HTR-8/SVneo (cell line): ENCODE measurements at regions not wholly inside any gene's neighbourhood (a gene's known extent, or its start where the extent isn't known, plus 50 kb on each side); places are given as distances from the start of the nearest gene placed in this dataset.

Source experiments
- DNase-seq: peaks from one replicate; pipeline ENCODE4 v3.0.0; 2011; ENCODE audit warnings: low spot score, mixed read lengths; ENCODE audit not compliant: insufficient read length
- FAIRE-seq: peaks from 2 replicates; lab custom pipeline; 2011; peaks lifted over from hg19 to GRCh38; lab: Jason Lieb, UNC

DNA sequence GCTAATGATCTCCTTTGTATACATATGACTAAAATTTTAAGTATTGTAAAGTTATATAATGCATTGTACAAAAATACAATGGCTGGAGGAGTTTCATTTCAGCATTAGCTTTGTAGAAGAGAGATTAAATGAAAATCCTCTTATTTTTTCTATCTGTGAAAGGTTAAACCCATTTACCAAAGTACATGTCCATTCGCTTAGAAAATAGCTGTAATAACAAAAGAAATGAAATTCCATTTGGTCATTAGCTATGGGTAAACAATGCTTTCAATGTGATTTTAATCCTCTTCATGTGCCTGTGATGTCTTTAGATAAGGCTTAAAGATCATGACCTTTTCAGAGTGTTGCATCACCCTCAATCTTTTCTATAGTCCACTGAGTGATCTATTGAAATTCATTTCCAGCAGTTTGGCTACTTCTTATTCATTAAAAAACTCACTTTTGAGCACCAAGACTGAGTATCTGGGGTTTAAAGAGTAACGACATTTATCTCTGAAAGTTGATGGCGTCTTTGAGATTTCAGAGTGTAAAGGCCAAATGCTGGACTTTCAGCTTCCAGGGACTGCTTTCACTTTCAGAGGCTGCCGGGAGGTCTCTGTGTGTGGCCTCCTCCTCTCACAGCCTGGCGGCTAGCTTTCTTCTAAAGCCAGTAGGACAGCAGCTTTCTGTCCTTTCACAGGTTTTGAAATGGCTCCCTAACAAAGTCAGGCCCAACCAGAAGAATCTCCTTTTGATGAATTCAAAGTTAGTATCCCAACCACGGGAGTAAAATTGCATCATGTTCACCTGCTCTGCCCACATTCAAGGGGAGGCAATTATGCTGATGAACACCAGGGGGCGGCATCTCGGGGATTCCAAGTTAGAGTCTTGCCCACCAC, 701.4 kb upstream of the COBL start:
- FAIRE-seq: no peak
- DNase-seq: no peak

DNA sequence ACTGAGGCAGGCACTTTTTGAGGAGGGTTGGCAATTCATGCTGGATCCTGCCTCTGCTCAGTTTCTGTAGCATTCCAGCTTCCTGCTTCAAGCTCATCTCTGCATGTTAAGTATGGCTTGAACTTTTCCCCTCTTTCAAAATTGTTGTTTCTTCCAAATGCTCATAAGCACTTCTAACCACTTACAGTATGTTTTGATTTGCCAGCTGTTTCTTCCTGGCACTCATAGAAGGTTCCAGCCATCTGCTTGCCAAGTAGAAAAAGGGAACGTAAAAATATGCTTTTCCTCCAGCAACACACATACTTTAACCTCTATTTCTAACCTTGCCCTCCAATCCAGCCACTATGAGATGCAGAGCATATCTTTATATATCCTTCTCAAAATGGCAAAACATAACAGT, 692.6 kb upstream of the COBL start:
- FAIRE-seq (no peak), DNase-seq (no peak)

DNA sequence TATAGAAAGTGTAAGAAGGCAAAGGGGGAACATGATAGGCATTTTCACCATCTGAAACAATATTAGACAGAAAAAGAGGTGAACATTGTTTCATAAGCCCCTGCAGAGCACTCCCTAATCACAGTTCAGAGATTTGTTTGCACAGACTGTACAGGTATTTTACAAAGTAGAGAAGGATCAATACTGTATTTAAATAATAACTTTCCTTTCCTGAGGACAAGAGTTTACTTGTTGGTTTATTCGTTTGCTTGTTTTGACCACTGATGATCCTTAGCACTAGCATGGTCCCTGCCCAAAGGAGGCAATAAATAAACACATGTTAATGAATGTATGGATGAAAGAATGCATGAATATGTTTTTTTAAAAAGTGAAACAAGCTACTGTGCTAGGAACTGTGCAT, 690.1 kb upstream of the COBL start:
- DNase-seq (no peak), FAIRE-seq (no peak)

DNA sequence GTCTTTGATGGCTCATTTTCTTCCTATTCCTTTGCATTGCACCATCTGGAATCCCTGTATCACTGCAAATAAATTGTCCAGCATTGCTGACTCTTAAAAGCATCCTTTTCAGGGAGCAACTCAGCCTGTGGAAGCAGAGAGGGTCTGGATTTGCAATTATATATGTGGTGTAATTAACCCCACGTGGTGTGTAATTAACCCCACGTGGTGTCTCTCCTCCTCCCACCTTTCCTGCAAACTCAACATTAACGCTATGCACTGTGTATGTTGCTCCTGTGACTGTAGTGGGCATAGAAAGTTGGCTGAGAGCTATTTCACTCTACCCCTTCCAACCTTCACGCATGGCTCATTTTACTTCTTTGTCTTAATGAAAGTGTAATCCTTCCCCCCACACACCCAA, 689.0 kb upstream of the COBL start:
- FAIRE-seq (no peak), DNase-seq (no peak)

DNA sequence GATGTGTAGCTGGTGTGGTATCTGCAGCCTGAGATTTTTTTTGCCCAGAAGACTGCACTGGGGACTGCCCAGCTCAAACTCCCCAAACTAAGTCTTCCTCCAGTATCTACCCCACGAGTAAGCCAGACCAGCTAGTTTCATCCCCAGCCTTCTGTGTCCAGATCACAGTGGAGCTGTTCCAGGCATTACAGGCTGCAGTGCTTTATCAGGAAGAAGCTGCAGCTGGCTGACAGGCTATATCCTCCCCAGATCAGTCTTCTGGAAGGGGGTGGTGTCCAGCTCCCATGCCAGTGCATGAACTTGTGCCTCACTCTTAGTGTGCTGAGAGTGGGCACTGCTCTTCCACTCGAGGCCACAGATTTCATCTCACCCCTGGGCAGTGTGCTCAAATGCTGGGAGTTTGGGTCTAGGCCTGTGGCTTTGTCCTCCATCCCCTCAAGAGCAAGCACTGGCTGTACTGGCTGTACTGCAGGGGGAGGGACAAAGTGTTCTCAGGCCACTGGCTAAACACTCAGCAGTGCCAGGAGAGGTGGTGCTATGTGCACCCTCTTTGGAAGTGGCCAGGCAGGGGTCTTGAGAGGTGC, 679.1 kb upstream of the COBL start:
- no peak for FAIRE-seq
- DNase-seq: no peak

DNA sequence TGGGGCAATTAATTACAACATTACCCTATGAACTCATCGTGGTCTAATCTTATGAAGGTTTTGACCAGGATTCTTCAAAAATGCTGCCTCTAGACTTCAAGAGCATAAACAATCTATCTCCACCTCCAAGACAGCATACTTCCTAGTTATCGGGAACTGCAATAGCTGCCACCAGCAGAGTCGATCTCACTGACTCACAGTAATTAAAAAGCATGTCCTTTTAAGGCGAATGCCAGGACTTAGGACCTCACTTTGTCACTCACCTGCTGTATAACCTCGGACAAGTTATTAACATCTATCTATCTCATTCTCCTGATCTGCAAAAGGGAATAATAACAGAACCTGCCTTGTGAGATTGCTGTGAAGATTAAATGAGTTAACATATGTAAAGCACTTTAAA, 666.0 kb upstream of the COBL start:
- FAIRE-seq (no peak), DNase-seq (no peak)

DNA sequence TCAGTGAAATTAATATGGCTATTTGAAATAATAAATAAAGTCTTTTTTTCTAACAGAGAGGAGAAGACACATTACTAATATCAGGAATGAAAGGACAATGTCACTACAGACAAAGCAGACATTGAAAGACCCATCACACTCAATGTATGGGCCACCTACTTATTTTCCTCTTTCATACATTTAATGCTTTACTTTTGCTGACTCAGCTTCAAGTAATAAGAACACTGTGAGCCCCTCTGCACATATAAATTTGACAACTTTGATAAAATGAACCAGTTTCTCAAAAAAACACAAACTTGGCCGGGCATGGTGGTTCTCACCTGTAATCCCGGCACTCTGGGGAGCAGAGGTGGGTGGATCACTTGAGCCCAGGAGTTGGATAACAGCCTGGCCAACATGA, 664.2 kb upstream of the COBL start:
- FAIRE-seq: no peak
- DNase-seq: no peak

DNA sequence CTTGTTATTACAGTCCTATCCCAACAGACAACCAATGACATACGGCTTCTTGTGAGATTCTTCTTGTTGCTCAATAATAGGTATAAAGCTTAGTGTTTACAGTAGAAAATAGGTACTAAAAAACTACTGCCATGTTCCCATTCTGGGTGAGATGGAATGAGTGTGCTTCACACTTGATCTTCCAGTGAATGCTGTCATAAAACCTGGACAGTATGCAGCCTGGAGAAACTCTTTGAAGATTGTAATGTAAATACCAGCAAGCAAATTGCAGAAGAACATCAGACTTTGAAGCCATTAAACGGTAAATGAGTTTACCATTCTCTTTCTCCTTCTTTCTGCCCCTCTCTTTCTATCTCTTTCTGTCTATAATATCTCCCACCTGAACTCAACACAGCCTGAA, 663.7 kb upstream of the COBL start:
- DNase-seq: no peak
- no peak for FAIRE-seq

DNA sequence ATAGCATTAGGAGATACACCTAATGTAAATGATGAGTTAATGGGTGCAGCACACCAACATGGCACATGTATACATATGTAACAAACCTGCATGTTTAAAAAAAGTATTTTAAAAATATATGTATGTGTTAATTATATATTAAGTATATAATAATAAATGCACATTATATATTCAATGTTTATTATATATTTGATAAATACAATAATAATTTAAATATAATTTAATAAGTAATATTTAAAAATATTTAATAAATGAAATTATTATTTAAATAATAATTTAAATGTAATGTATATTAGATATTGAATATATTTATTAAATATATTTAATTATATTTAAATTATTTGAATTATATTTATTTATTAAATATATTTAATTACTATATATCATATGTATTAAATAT, 661.3 kb upstream of the COBL start:
- no peak for FAIRE-seq
- no peak for DNase-seq

DNA sequence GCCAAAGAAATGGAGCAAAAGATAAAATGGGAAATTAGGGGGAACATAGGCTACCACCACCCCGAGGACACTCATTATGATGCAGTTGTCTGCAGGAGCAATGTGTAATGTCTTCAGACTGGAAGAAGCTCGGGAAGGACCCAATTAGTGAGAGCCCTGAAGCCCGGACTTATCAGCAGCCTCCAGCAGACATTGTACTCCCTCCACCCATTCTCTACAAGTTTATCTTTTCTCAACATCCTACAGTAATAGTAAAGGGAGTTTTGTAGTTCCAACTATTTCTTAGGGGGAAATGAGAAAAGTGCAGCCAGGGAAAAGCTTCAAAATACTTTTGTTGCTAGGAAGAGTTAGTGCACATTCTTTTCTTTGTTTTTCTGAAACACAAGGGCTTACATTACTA, 657.3 kb upstream of the COBL start:
- DNase-seq (no peak), FAIRE-seq (no peak)

DNA sequence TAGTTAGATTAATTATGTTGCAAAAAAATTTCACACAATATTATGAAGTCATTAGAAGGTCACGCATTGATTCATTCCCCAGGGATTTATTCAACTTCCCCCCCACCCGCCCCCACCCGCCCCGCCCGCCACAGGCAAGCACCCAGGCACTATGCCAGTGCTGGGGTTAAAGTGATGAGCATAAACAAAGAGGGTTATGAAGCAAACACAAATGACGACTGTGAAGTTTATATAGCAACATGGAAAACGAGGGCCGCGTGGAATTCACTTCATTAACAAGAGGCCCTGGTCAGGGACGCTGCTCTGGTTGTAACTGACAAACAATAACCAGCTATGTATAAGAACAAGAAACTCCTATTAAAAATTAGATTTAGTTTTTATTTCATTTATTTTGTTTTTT, 656.5 kb upstream of the COBL start:
- FAIRE-seq (no peak), DNase-seq (no peak)

DNA sequence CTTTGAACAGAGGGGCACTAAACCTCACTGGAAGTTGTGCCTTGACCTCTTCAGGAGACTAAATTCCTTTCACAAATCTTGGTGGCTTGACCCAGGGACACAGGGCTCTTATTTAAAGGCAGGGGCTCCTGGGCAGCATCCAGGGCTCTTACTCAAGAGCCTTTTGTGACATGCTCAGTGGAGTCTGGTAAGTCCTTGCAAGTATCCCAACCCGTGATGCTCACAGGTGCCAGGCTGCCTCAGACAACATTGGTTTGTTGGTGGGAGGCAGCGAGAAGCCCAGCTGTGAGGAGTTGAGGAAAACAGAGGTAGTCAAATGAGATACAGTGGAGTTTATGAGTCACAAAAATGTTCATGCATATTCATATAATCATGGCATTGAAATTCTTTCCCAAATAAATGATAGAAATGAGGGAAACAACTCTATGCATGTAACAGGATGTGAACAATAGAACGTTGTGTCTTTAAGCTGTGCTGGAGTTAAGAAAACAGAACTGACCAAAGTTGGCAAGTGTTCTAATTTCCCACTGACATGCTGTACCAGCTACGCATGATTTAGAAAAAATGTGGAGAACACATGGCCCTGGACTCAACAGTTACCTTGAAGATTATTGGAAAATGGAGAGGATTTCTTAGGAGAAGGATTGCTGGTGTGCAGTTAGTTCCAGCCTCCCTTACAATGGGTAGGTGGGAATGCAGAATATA, 654.5 kb upstream of the COBL start:
- no peak for DNase-seq
- no peak for FAIRE-seq

DNA sequence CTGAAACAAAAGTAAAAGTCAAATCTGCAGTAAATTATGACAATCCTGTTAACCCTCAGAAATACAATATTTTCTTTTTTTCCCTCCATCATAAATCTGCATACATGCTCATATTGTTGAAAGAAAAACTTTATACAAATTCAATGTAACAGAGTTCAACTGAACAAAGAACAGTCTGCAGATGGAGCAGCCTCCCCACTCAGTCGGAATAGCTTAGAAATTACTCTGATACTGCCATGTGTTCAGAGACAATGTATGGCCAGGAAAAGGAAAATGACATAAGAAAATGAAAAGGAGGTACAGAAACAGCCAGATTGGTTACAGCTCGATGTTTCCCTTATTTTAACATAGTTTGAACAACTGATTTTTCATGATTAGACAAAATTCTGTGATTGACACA, 651.9 kb upstream of the COBL start:
- FAIRE-seq: no peak

DNA sequence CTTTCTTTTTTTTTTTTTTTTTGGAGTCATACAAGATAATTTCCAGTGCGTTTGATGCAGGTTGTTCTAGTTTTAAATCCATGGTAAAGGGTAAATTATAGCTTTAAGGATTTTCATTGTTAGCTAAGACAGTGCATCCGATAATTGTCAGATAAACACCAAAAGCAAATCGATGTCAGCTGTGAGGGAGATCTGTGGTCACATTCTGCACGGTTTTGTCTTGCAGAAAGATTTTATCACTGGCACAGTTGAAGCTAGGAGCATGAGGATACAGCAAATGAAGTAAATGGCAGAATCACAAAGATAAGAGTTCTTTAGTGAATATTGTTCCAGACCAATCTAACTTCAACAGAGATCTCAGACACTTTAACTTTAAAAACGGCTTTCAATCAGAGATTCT, 648.8 kb upstream of the COBL start:
- DNase-seq (no peak), FAIRE-seq (no peak)

More for the DNA sequence above, 651.9 kb upstream of the COBL start:
- DNase-seq: no peak

DNA sequence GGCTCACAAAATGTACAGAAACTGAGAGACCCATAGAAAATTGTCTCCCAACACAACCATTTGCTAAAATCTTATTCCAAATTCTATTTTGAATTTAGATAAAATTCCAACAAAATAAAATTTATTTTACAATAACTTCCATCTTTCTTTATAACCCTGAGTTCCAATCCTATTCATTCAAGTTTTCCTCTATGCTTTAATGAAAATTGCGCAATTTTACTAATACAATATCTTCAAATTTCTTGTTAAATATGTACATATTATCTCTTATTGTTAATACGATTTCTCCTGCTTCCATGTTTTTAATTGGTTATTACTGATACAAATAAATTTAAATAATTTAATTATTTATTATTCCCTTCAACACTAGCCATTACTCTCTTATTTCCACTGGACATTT, 645.2 kb upstream of the COBL start:
- DNase-seq (no peak), FAIRE-seq (no peak)

DNA sequence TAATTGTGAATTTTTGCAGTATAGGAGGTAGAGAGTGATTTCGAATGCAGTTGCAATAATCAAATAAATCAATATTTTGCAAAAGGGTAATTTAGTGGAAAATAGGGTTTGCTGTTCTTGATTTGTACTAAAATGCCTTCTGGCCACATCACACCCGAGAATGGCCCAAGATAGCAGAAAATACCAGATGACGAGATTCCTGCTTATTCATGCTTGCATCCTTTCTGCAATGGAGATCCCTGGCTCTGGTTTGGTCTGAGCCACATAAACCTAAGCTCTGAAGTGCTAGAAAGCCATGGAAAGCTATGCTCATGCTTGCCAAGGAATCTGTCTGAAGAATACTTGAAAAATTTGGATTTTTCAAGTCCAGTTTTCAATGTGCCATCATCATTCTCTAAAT, 634.2 kb upstream of the COBL start:
- no peak for DNase-seq
- FAIRE-seq: no peak

DNA sequence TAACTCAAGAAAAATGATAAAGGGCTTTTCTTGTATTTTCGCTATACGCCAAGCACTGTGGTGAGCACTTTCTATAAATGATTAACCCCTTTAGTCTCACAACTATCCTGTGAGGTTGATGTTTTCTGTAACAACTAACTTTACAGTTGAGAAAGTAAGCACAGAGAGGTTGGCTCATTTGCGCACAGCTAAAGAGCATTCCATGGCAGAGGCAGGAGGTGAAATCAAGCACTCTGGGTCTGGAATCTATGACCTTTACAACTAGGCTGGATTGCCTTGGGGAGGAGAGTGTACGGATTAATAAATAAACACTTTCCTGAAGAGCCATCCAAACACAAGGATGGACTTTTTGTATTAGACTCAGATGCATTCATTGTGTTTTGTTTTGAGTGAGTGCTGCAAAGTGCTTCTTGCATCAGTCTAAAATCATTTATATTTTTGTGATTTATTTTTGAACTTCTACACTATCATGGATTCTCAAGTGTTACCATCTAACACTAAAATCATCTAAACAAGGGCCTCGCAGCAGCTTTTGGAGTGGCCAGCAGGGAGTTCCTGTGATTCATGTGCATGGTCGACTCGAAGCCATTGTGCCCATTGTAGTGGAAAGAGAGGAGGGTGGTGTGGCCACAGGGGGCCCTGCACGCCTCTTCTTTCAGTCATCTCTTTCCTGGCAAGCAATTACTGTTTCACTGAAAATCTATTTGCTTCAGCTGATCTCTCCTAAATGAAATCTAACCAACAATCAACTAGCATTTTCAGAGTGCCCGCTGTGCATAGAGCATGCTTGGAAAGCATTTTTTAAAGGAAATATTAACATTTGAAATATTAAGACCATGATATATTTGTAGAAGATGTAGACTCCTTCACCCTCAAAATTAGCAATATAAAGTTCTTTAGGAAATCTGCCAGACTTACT, 633.4 kb upstream of the COBL start:
- no peak for DNase-seq
- no peak for FAIRE-seq

DNA sequence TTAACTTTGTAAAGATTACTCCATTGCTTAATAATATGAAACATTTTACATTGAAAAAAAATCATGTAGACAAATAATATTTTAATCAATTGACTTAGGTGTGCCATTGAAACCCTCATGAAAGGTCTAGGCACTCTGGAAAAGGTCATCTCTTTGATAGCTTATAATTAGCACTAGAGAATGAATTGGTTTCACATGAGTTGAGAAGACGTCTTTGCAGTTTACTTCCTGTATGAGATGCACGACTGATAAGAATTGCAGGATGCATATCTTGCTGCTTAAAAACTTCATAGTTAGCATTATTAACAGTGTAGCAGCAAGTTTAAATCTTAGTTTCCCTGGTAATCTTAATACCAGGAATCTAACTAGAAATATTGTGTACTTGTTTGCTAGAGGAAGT, 614.2 kb upstream of the COBL start:
- FAIRE-seq (no peak), DNase-seq (no peak)

DNA sequence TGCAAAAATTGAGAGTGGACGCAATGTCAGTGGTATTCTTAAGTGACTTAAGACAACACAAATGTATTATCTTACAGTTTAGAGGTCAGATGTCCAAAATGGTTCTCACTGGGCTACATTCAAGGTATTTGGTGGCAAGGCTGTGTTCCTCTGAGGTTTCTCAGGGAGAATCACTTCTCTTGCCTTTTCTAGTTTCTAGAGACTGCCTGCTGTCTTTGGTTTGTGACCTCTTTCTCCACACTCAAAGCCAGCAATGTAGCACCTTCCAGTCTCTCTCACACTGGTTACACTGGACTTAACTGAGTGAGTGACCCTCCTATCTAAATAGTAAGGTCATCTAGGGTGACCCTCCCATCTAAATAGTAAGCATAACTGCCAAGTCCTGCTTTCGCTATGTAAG, 613.2 kb upstream of the COBL start:
- FAIRE-seq (no peak), DNase-seq (no peak)

DNA sequence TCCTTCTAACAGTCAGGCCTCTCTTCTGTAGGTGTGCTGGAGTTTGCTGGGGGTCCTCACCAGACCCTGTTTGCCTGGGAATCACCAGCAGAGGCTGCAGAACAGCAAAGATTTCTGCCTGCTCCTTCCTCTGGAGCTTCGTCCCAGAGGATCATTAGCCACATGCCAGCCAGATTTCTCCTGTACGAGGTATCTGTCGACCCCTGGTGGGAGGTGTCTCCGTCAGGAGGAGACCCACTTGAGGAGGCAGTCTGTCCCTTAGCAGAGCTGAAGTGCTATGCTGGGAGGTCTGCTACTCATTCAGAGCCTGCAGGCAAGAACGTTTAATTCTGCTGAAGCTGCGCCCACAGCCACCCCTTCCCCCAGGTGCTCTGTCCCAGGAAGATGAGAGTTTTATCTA, 611.1 kb upstream of the COBL start:
- FAIRE-seq: no peak
- no peak for DNase-seq
